Urinary bladder (tissue), 3 donors: ENCODE measurements at regions not wholly inside any gene's neighbourhood (a gene's known extent, or its start where the extent isn't known, plus 50 kb on each side); places are given as distances from the start of the nearest gene placed in this dataset.

Source experiments
- DNase-seq: peaks from one replicate; pipeline ENCODE4 v3.0.0-alpha.2; 2015; ENCODE audit errors: extremely low spot score
- H3K27ac ChIP-seq: one replicate; pipeline ENCODE4 v1.5.1; 2013; ENCODE audit warnings: low read depth, mild to moderate bottlenecking, moderate library complexity
- H3K36me3 ChIP-seq: one replicate; pipeline ENCODE4 v1.6.1; 2013; ENCODE audit warnings: mild to moderate bottlenecking, moderate library complexity; ENCODE audit not compliant: insufficient read depth
- H3K4me1 ChIP-seq: one replicate; pipeline ENCODE4 v1.6.1; 2013; ENCODE audit warnings: mild to moderate bottlenecking, moderate library complexity; ENCODE audit not compliant: insufficient read depth
- H3K4me3 ChIP-seq: one replicate; pipeline ENCODE4 v1.5.1; 2013; ENCODE audit warnings: low read depth, low read length
- WGBS: extraction: QIAGEN DNeasy Blood & Tissue Kit; methylation state at CpG from one replicate; pipeline ENCODE4 v1.1.7; 2013; 5-methylcytosine and 5-hydroxymethylcytosine counted together
- donor health status: healthy with polysubstance abuse.
- donor health status: healthy.

DNA sequence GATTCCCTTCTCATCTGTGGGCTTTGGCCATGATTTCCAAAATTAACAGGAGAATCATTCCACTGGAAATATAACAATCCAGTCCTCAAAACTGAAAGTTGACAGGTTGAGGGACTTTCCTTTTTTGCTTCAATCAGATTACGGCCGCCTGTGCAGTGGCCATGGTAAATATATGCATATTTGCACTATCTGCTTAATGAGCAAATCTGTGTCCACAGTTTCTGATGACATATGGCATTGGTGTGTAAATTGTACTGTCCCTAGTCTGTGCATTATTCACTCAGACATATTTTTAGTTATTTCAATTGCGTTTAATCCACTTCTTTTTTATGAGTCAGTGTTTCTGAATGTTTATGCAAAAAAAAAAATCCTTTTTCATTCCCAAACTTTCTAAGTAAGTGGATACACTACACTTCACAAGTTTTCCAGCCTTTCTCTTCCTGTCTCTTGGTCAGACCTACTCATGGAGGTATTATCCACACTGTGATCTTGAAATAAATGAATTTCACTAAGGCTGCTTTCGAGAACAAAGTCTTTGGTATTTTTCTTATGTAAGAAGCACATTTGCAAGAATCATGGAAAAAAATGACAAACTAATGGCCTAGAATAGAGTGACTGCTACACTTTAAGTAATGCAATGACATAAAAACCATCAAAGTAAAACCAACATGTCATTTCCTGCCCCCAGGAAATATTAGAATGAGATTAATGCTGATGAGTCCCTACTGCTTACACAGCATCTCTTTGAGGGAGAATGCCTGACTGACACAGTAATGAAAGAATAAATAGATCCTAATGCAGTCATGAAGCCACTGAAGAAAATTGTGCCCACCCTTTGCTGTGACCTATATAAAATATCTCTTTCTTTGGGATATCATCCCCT lies 76.4 kb upstream of the MTNR1B start:
- no peaks in the 10 kb centered on the region for H3K36me3 ChIP-seq
- H3K4me3 ChIP-seq: no peak overlapping the region
- DNase-seq: no peak
- WGBS: 78% methylated on average over 4 of the region's 4 CpGs
- no peak overlapping the region for H3K27ac ChIP-seq
- H3K4me1 ChIP-seq: no peaks in the 10 kb centered on the region

DNA sequence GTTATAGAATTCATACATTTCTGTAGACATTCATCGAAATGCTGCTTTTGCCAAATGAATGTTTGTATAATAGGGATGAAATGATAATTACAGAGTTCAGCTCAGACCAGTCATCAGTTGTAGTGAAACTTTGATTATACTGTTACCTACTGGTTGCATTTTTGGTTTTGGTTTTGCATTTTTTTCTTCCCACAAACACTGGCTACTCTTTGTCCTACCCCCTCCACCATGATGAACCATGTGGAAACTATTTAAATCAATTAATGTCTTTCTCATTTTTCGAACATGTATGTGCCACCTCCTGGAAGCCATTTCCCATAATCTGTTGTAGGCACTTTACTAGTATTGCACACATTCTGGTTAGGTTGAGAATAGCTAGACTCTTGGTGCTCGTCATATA lies 75.3 kb upstream of the MTNR1B start:
- Histone ChIP-seq H3K4me3 (no peak overlapping the region), H3K27ac (no peak overlapping the region), H3K36me3 (no peaks in the 10 kb centered on the region), H3K4me1 (no peaks in the 10 kb centered on the region)
- DNase-seq: no peak
- 91% methylated on average over 3 of the region's 3 CpGs for WGBS

DNA sequence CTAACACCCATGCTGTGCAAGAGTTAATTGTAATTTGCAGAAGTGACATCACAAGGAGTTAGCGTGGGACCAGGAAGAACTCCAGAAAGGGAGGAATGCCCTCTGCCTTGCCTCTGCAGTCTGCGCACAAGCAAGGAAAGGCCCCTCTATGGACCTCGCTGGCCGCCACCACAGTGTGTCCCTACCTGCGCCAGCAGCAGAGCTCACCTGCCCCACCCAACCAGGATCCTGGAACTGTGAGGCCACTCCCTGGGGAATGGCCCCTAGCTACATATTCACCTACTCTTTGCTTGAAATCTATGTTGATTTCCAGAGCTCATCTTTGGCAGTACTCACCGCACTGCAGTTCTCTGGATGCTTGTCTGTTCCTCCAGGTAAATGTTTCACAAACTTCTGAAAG lies 72.0 kb upstream of the MTNR1B start:
- H3K4me1 ChIP-seq: no peaks in the 10 kb centered on the region
- no peak overlapping the region for H3K27ac ChIP-seq
- no peak for DNase-seq
- 92% methylated on average over 6 of the region's 6 CpGs for WGBS
- H3K36me3 ChIP-seq: no peaks in the 10 kb centered on the region
- H3K4me3 ChIP-seq: no peak overlapping the region

DNA sequence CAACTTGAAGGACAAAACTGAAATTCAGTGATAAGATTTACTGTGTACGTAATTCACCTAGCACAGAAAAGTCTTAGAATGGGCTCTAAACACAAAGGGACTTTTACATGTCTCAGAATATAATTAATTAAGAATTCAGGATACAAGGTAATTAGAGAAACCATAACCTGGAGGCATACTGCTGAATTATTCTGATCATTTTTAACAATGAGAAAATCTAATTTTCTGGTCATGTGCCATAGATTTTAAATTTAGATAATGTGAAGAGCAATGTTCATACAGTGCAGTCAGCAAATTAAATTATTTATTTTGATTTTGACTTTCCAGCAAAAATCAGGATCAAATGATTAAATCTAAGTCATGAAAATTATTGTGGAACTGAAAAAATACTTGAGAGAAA lies 67.0 kb upstream of the MTNR1B start:
- no peak overlapping the region for H3K27ac ChIP-seq
- no peak for DNase-seq
- no peaks in the 10 kb centered on the region for H3K4me1 ChIP-seq
- no peak overlapping the region for H3K4me3 ChIP-seq
- WGBS: 87% methylated on average over 1 of the region's 1 CpG
- no peaks in the 10 kb centered on the region for H3K36me3 ChIP-seq

GRCh38 chr11:92907671-92908070 lies 61.8 kb upstream of the MTNR1B start:
- H3K27ac ChIP-seq: no peak overlapping the region
- no peak overlapping the region for H3K4me3 ChIP-seq
- no peak for DNase-seq
- no peaks in the 10 kb centered on the region for H3K36me3 ChIP-seq
- H3K4me1 ChIP-seq: no peaks in the 10 kb centered on the region
- WGBS: 80% methylated on average over 4 of the region's 4 CpGs

DNA sequence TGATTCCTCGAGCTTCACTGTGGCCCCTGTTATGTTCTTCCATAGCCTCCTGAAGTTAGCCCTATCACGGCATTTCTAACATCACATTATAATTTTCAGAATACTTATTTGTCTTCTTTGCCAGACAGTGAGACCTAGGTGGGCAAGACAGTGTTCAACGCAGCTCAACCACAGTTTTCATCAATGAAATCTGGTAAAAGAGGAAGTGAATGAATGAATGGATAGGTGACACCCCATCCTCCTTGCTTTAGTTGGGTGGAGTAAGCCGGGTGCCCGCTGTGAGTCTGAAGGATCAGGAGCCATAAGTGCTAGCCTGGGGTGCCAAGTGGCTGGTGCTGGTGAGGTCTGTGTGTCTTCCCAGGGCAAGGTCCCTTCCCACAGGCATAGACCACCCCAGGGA lies 60.2 kb upstream of the MTNR1B start:
- Histone ChIP-seq H3K36me3 (no peaks in the 10 kb centered on the region), H3K4me3 (no peak overlapping the region), H3K4me1 (no peaks in the 10 kb centered on the region), H3K27ac (no peak overlapping the region)
- 91% methylated on average over 5 of the region's 5 CpGs for WGBS
- DNase-seq: no peak

GRCh38 chr11:92911478-92911877 lies 58.0 kb upstream of the MTNR1B start:
- Histone ChIP-seq H3K36me3 (no peaks in the 10 kb centered on the region), H3K4me1 (no peaks in the 10 kb centered on the region), H3K4me3 (no peak overlapping the region), H3K27ac (no peak overlapping the region)
- 83% methylated on average over 2 of the region's 2 CpGs for WGBS
- no peak for DNase-seq

DNA sequence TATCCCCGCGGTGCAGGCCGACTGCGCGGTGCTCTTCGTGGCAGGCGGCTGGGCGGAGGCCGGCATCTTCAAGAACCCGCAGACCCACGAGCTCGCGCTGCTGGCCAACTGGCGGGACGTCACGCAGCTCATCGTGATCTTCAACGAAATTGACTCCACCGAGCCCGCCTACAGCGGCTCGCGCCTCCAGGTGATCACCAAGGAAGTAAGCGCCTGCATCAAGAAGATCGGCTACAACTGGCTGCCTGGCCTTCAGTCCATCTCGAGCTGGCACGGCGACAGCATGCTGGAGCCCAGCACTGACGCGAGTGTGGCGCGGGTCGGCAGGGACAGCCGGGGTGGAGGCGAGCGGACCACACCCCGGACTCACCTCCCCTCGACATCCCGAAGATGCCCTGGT lies 53.9 kb upstream of the MTNR1B start:
- Histone ChIP-seq H3K4me3 (no peak overlapping the region), H3K4me1 (no peaks in the 10 kb centered on the region), H3K27ac (no peak overlapping the region), H3K36me3 (no peaks in the 10 kb centered on the region)
- DNase-seq: no peak
- WGBS: 98% methylated on average over 39 of the region's 39 CpGs

GRCh38 chr11:92916299-92916698 lies 53.2 kb upstream of the MTNR1B start:
- no peak overlapping the region for H3K27ac ChIP-seq
- no peaks in the 10 kb centered on the region for H3K4me1 ChIP-seq
- H3K36me3 ChIP-seq: no peaks in the 10 kb centered on the region
- 70% methylated on average over 4 of the region's 4 CpGs for WGBS
- no peak for DNase-seq
- no peak overlapping the region for H3K4me3 ChIP-seq

DNA sequence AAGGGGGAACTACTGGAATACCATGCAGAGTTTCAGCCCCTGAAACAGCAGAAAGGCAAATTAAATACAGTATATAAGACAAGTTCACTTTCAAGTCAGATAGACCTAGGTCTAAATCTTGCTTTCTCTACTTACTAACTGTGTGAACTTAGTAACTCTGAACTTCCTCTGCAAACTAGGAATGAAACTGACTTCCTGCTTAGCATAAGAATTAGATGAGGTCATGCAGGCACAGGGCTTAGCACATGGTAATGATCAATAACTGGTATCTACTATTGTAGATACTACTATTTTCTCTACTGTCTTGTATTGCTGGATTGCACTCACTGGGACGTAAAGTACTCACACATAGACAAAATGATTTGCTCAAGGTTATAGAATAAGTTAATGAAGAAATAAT lies 51.5 kb upstream of the MTNR1B start:
- Histone ChIP-seq H3K27ac (no peak overlapping the region), H3K36me3 (no peaks in the 10 kb centered on the region), H3K4me1 (no peaks in the 10 kb centered on the region), H3K4me3 (no peak overlapping the region)
- 93% methylated on average over 1 of the region's 1 CpG for WGBS
- DNase-seq: no peak

DNA sequence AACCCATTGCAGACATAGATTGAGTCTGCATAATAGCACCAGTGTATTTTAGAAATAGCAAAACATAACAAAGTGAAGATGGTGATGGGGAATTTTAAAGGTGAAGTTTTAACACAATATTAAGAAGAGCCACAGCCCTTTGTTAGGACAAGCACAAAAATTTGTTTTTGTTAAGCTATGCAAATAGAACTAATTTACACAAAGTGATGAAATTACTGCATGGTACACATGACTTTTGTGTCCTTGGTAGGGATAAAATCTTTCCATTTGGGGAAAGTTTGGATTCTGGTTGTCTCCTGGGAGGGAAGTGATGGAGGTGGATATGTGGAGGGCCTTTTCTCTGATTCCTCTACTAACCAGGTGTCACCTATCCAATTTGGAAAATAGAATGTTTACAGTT lies 50.4 kb upstream of the MTNR1B start:
- no peak for DNase-seq
- no peak overlapping the region for H3K4me3 ChIP-seq
- H3K36me3 ChIP-seq: no peaks in the 10 kb centered on the region
- no peak overlapping the region for H3K27ac ChIP-seq
- H3K4me1 ChIP-seq: no peaks in the 10 kb centered on the region
